Effector memory CD8-positive, alpha-beta T cell (primary cell): ENCODE measurements at regions not wholly inside any gene's neighbourhood (a gene's known extent, or its start where the extent isn't known, plus 50 kb on each side); places are given as distances from the start of the nearest gene placed in this dataset.

Experiments used
- ATAC-seq: fragments of 150-1000 bp; cut with Tn5 transposase; replicated peaks from 2 replicates; pipeline ENCODE4 v1.10.0; 2021; ENCODE audit warnings: mild to moderate bottlenecking, moderate library complexity
- DNase-seq, 3 experiments: peaks; one replicate each; pipeline ENCODE4 v3.0.0; 2021
- H3K27ac Mint-ChIP-seq, 2 donors: one replicate each; pipeline ENCODE4 v1.8.0; 2022; ENCODE audit warnings: mild to moderate bottlenecking in 2 of 2, mixed read lengths in 2 of 2, moderate library complexity in 2 of 2
- H3K27me3 Mint-ChIP-seq, 2 donors: one replicate each; pipeline ENCODE4 v1.8.0; 2022; ENCODE audit warnings: mixed read lengths in 2 of 2
- H3K36me3 Mint-ChIP-seq: one replicate; pipeline ENCODE4 v1.8.0; 2022; ENCODE audit warnings: mild to moderate bottlenecking, moderate library complexity, mixed read lengths; ENCODE audit not compliant: insufficient read depth
- H3K4me1 Mint-ChIP-seq, 2 donors: one replicate each; pipeline ENCODE4 v1.8.0; 2022; ENCODE audit warnings: low read depth in 2 of 2, mixed read lengths in 2 of 2
- H3K4me3 Mint-ChIP-seq, 2 donors: one replicate each; pipeline ENCODE4 v1.8.0; 2022; ENCODE audit warnings: mild to moderate bottlenecking in 2 of 2, mixed read lengths in 2 of 2, moderate library complexity in 2 of 2
- H3K9me3 Mint-ChIP-seq, 2 donors: one replicate each; pipeline ENCODE4 v1.8.0; 2022; ENCODE audit warnings: mixed read lengths in 2 of 2

DNA sequence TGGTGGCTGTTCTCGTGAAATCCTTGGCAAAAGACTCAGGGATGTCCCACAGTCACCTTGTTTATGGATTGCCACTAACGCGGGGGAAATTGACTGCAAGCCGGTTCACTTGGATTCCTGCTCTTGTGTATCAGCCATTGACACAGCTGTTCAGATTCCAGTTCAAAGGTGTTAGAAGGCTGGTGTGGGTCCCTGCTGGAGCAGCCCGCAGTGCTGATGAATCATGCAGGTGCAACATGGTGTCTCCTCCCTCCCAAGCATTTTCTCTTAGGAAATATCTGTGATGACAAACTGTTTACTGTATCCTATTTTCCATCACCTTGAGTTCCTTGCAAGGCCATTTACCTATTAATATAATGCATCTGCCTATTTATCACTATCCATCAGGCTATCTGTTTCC, 170.1 kb downstream of the GATA3 start:
- Mint-ChIP-seq H3K9me3 (no peaks in the 10 kb centered on the region), H3K27ac (no peak overlapping the region), H3K27me3 (peaks cover 0 to 7% of the 10 kb centered on the region in 2 donors)

DNA sequence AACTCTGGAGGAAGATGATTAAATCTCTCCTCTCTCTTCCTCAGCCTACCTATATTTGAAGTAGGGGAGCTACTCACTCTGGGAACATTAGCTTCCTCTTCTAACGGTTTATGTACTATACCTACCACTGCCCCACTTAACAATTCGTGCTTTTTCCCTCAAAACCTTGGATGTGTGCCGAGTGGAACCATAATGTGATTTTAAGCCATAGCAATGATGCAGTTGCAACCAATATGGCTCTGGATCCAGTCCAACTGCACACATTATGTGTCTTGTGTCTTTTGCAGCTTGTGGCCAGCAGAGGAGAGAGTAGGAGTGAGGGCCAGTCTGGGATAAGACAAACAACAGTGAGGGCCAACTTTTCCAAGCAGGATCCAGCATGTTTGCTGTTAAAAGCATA, 170.7 kb downstream of the GATA3 start:
- H3K4me3 Mint-ChIP-seq = no peak overlapping the region
- H3K4me1 Mint-ChIP-seq = peaks cover 10 to 12% of the 10 kb centered on the region in 2 donors

More for the DNA sequence above, 170.1 kb downstream of the GATA3 start:
- Mint-ChIP-seq H3K36me3 (no peaks in the 10 kb centered on the region), H3K4me3 (no peak overlapping the region), H3K4me1 (peaks cover 7 to 10% of the 10 kb centered on the region in 2 donors)
- DNase-seq = no peak
- no peak for ATAC-seq

DNA sequence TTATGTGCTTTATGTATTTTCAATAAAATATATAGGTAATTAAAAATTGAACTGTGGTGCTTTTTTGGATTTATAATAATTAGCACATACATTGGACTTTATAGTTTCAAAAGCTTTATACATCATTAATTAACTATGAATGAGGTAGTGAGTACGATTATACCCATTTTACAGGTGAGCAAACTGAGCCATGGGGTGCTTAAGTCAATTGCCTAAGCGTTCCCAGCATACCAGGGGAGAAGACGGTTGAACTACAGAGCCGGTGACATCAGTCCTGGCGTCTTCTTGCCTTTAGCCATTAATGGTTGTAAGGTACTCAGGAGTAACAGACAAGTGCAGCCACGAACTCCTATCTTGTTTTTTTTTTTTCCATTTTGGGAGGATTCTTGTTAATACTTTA, 172.8 kb downstream of the GATA3 start:
- DNase-seq = no peak
- ATAC-seq = no peak
- Mint-ChIP-seq H3K27ac (no peak overlapping the region), H3K4me1 (peaks cover 19% of the 10 kb centered on the region in 2 donors), H3K4me3 (no peak overlapping the region), H3K9me3 (no peaks in the 10 kb centered on the region), H3K36me3 (no peaks in the 10 kb centered on the region), H3K27me3 (peaks cover 0 to 7% of the 10 kb centered on the region in 2 donors)

More for the DNA sequence above, 170.7 kb downstream of the GATA3 start:
- ATAC-seq (no peak), DNase-seq (no peak)
- peaks cover 0 to 7% of the 10 kb centered on the region in 2 donors for H3K27me3 Mint-ChIP-seq
- no peaks in the 10 kb centered on the region for H3K36me3 Mint-ChIP-seq
- H3K9me3 Mint-ChIP-seq = no peaks in the 10 kb centered on the region
- H3K27ac Mint-ChIP-seq = no peak overlapping the region

DNA sequence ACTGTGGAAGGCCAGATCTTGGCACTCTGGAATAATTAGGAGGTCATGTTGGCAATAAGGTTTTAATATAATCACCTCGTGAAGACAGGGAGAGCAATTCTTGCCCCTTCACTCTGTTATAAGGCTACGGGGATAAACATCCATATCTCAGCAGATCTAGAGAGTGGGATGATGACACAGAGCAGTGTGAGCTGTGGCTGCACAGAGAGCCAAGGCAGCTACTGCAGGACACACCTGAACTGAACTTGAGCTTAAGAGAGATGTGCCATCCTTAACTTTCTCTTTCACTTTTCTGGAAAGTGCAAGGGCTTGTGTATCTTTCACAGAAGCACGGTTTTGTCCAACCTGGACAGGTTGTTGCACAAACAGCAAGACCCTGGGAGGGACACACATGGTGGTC, 174.7 kb downstream of the GATA3 start:
- H3K27ac Mint-ChIP-seq = peak overlapping the region; percentile 23 to 59
- no peaks in the 10 kb centered on the region for H3K9me3 Mint-ChIP-seq
- peaks cover 0 to 2% of the 10 kb centered on the region in 2 donors for H3K27me3 Mint-ChIP-seq
- ATAC-seq = peak; percentile 19
- H3K4me3 Mint-ChIP-seq = no peak overlapping the region
- no peak for DNase-seq
- peaks cover 19% of the 10 kb centered on the region in 2 donors for H3K4me1 Mint-ChIP-seq
- no peaks in the 10 kb centered on the region for H3K36me3 Mint-ChIP-seq

DNA sequence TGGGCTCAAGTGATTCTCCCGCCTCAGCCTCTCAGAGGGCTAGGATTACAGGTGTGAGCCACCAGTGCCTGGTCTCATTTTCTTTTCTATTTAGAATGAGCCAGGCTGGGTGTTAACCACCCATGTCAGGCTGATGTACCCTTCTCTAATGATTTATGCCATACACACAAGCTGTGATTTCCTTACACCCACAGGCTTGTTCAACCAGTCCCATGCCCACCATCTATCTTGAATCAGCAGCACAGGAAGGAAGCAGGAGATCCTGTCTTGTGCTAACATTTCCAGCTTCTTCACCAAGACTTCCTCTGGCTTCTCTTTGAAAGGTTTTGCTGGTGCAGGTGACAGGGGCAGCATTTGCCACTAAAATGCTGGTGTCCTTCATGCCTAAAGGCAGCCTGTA, 176.4 kb downstream of the GATA3 start:
- peak in 1 of 3 experiments; percentile 3 for DNase-seq
- no peaks in the 10 kb centered on the region for H3K9me3 Mint-ChIP-seq
- H3K27ac Mint-ChIP-seq = no peak overlapping the region
- no peaks in the 10 kb centered on the region for H3K36me3 Mint-ChIP-seq
- peaks cover 19 to 21% of the 10 kb centered on the region in 2 donors for H3K4me1 Mint-ChIP-seq
- H3K27me3 Mint-ChIP-seq = no peaks in the 10 kb centered on the region
- H3K4me3 Mint-ChIP-seq = no peak overlapping the region
- peak; percentile 80 for ATAC-seq

DNA sequence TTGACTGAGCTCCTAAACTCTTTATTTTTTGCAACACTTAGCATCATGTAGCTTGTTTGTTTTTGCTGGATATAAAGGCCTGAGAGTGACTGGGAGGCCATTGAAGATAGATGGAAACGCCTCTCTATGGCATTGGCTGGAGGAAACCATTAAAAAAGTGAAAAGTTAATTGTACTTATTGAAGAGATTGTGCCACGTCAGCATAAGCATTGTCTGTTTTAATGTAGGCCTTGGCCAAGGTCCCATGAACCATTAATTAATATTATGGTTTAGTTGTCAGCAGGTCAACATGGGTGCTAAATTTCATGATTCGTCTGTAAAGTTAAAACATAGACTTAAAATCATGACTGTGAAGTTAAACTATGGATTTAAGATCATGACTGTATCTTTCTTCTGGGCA, 178.6 kb downstream of the GATA3 start:
- H3K36me3 Mint-ChIP-seq = no peaks in the 10 kb centered on the region
- H3K9me3 Mint-ChIP-seq = no peaks in the 10 kb centered on the region
- no peak overlapping the region for H3K4me3 Mint-ChIP-seq
- DNase-seq (no peak), ATAC-seq (no peak)
- peaks cover 27 to 28% of the 10 kb centered on the region in 2 donors for H3K4me1 Mint-ChIP-seq
- no peaks in the 10 kb centered on the region for H3K27me3 Mint-ChIP-seq
- no peak overlapping the region for H3K27ac Mint-ChIP-seq

DNA sequence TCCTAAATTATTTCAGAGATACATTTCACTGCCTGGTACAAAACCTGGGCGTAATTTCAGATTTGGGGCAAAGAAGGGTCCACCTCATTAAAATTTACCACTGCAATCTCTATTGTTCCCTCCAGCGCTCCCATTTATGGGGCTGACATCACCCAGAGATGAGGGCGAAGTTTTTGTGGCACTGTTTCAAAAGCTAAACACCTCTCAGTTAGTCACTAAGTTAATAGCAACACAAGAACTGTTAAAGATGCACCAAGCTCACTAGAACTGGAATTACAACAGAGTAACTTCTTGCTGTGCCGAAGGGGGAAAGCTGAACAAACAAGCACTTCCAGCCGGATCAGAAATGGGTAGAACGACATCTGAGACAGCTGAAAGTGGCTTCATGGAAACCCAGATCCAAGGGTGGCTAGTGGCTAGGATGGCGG, 179.4 kb downstream of the GATA3 start:
- Mint-ChIP-seq H3K36me3 (peaks cover under 1% of the 10 kb centered on the region), H3K9me3 (no peaks in the 10 kb centered on the region), H3K4me1 (peaks cover 31 to 33% of the 10 kb centered on the region in 2 donors), H3K27ac (no peak overlapping the region), H3K27me3 (no peaks in the 10 kb centered on the region), H3K4me3 (no peak overlapping the region)
- ATAC-seq (no peak), DNase-seq (no peak)

DNA sequence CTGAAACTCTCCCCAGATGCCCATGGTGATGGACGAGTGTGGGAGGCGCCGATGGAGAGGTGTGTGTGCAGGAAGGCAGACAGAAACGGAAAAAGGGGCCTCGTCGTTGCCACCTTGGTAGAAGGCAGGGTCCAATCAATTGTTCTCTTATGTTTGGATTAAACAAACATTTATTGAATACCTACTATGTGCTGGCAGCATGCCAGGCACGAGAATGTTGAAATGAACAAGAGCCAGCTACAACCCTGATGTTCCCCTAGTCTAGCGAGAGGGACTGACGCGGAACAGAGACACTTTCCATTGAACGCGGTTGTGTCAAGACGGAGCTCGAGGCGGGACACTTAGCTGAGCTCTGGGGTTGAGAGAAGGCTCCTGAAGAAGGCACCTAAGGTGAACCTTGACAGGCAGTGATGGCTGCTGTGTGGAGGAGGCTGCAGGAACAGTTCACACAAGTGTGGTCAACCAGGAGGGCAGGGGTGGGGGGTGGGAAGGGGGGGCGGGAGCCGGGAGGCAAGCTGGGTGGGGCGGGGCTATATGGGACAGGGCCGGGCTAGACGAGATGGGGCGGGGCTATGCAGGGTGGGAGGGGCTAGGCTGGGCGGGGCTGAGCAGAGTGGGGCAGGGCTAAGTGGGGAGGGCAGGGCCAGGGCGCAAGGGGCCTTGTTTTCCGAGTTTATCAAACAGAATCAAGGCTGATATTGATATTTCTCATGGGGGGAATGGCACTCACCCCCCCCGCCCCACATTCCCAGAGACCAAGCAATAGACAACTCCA, 181.0 kb downstream of the GATA3 start:
- no peak overlapping the region for H3K4me3 Mint-ChIP-seq

DNA sequence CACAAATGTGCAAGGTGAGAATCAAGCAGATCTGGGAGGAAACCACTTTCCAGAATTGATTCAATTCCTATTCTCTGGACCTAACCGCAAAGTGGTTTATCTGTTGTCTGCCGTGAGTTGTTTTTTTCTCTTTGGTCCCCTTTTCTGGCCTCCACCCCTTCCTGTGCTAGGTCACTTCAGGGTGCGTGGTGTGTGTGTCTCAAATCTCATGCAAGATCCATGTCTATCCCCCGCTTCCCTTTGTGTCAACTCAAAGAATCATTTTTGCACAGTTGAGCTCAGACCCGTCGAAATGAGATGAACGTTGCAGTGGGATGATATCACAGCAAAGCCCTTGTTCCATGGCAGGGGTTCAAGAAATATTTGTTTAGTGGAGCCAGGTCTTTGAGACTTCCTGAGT, 184.5 kb downstream of the GATA3 start:
- Mint-ChIP-seq H3K27me3 (no peaks in the 10 kb centered on the region), H3K4me1 (peaks cover 32 to 44% of the 10 kb centered on the region in 2 donors), H3K36me3 (peaks cover 3% of the 10 kb centered on the region), H3K27ac (peak overlapping the region; percentile 59 to 91), H3K4me3 (peak overlapping the region; percentile 63), H3K9me3 (no peaks in the 10 kb centered on the region)
- ATAC-seq (peak; percentile 87), DNase-seq (no peak)

More for the DNA sequence above, 181.0 kb downstream of the GATA3 start:
- no peak overlapping the region for H3K27ac Mint-ChIP-seq
- ATAC-seq (no peak), DNase-seq (no peak)
- H3K9me3 Mint-ChIP-seq = no peaks in the 10 kb centered on the region
- H3K27me3 Mint-ChIP-seq = no peaks in the 10 kb centered on the region
- peaks cover 3% of the 10 kb centered on the region for H3K36me3 Mint-ChIP-seq
- H3K4me1 Mint-ChIP-seq = peaks cover 31 to 38% of the 10 kb centered on the region in 2 donors

DNA sequence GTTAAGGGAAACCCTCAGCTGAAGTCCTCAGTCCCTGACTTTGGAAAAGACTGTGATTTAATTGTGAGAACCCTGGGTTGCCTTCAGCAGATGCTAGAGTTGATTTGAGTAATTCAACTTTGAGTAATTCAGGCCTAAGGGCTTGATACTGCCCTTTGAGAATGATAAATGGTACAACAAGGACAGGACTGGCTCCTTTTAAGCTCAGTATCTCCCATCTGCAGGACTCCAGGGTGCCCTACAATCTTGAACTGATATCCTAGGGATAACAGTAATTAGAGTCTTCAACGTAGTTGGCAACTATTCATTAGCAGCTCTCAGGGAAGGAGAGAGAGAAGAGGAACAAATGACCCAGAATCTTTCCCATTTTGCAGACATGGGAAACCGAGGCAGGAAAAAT, 186.4 kb downstream of the GATA3 start:
- peaks cover 50 to 53% of the 10 kb centered on the region in 2 donors for H3K4me1 Mint-ChIP-seq
- no peaks in the 10 kb centered on the region for H3K27me3 Mint-ChIP-seq
- no peak overlapping the region for H3K4me3 Mint-ChIP-seq
- peak overlapping the region in 1 of 2 donors; percentile 73 for H3K27ac Mint-ChIP-seq
- ATAC-seq (no peak), DNase-seq (no peak)
- H3K9me3 Mint-ChIP-seq = no peaks in the 10 kb centered on the region
- H3K36me3 Mint-ChIP-seq = peaks cover 3% of the 10 kb centered on the region

DNA sequence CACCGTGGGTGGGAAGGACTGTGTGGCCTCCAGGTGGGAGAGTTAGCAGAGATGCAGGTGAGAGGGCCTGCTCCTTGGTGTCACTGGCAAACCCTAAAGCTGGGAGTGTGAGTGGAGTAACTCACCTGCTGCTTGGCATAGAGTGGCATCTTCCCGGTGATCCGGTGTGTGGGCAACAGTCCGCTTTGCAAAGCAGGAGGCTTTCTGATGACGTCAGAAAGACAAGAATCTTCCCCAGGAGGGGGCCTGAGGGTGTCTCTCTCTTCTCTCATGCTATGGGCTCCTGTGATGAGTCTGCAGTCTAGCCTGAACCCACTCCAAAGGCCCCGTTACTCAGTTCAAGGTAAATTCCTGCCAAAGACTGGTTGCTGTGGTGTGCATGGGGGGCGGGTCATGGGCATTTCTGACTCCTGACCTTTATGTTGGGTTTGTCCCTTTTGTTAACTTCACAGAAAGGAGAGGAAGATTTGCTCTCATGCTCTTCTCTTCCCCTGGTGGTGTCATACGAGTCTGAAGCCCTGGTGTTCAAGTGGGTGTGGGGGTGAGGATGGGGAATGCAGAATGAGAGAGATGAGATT, 187.9 kb downstream of the GATA3 start:
- DNase-seq = no peak
- peaks cover 49 to 51% of the 10 kb centered on the region in 2 donors for H3K4me1 Mint-ChIP-seq

DNA sequence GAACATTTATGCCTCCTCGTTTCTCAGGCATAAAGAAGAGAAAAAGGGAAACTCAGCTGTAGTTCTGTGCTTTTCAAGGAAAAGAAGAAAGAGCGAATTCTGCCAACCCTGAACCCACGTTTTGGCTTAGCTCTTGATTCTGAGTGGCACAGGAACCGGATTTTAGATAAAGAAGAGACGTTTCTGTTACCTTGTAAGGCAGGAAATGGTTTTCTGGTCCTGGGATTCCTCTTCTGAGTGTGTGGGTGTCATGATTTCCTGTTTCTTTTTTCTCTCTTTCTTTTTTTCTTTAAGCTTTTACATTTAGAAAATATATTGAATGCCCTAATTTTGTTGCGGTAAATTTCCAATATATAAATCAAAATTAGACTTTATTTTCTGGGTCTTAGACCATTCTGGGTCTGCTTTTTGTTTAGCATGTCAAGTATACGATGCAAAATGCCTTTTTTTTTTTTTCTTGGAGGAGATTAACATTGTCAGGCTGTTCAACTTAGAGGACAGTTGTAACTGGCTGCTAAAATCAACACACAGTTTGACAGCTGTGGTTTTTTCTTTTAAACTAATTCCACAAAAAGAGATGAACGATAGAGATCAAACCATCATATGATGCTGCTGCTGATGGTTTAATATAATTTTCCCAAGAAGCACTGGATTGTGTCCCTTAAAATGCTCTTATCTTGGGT, 190.8 kb downstream of the GATA3 start:
- Mint-ChIP-seq H3K27me3 (no peaks in the 10 kb centered on the region), H3K4me3 (peak overlapping the region; percentile 65 to 78), H3K4me1 (peaks cover 28 to 31% of the 10 kb centered on the region in 2 donors), H3K36me3 (no peaks in the 10 kb centered on the region), H3K27ac (peak overlapping the region; percentile 93 to 97), H3K9me3 (peaks cover 0 to 5% of the 10 kb centered on the region in 2 donors)
- DNase-seq (peak in 1 of 3 experiments; percentile 8), ATAC-seq (peak; percentile 94)

More for the DNA sequence above, 187.9 kb downstream of the GATA3 start:
- Mint-ChIP-seq H3K36me3 (peaks cover 3% of the 10 kb centered on the region), H3K9me3 (peaks cover 0 to 2% of the 10 kb centered on the region in 2 donors), H3K27ac (peak overlapping the region; percentile 73 to 83), H3K4me3 (no peak overlapping the region), H3K27me3 (no peaks in the 10 kb centered on the region)
- no peak for ATAC-seq

DNA sequence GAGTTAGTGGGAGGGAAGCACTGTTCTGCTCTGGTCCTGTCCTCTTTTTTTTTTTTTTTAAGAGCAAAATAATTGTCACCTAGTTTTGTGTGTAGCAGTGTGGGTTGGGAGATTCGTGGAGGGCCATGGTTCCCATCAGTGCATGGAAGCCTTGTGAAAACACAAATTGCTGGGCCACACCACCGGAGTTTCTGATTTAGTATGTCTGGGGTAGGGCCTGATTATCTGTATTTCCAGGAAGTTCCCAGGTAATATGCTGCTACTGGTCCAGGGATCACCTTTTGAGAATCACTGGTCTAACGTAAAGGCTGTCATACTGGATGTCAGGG, 191.3 kb downstream of the GATA3 start:
- peak overlapping the region; percentile 65 to 78 for H3K4me3 Mint-ChIP-seq
- peak overlapping the region; percentile 93 to 97 for H3K27ac Mint-ChIP-seq
- H3K9me3 Mint-ChIP-seq = peaks cover 0 to 5% of the 10 kb centered on the region in 2 donors
- ATAC-seq (peak; percentile 11), DNase-seq (no peak)
- H3K4me1 Mint-ChIP-seq = peaks cover 26 to 31% of the 10 kb centered on the region in 2 donors
- no peaks in the 10 kb centered on the region for H3K36me3 Mint-ChIP-seq
- H3K27me3 Mint-ChIP-seq = no peaks in the 10 kb centered on the region
